IPS-NIHi11 (cell line): ENCODE measurements at regions not wholly inside any gene's neighbourhood (a gene's known extent, or its start where the extent isn't known, plus 50 kb on each side); places are given as distances from the start of the nearest gene placed in this dataset.

Experiments
- DNase-seq: peaks from one replicate; pipeline ENCODE4 v3.0.0; 2012; ENCODE audit warnings: mixed read lengths, low spot score

- DNase-seq, result no peak
Observed at GRCh38 chr10:129021594-129022304, 445.3 kb upstream of the MGMT start.

GRCh38 chr10:129023082-129023481 lies 444.0 kb upstream of the MGMT start:
- DNase-seq, result no peak

- DNase-seq, result no peak
Observed at GRCh38 chr10:129024046-129024445, 443.0 kb upstream of the MGMT start.

GRCh38 chr10:129025787-129026186 lies 441.3 kb upstream of the MGMT start:
- DNase-seq, result no peak

- DNase-seq, result no peak
Observed at GRCh38 chr10:129027906-129028305, 439.1 kb upstream of the MGMT start.

- DNase-seq, result no peak
Observed at GRCh38 chr10:129028451-129028850, 438.6 kb upstream of the MGMT start.

- DNase-seq, result no peak
Observed at GRCh38 chr10:129029051-129029450, 438.0 kb upstream of the MGMT start.

GRCh38 chr10:129029851-129030602 lies 437.0 kb upstream of the MGMT start:
- DNase-seq, result no peak

- DNase-seq, result no peak
Observed at GRCh38 chr10:129030603-129030895, 436.5 kb upstream of the MGMT start.

- peak; percentile 85 for DNase-seq
Observed at GRCh38 chr10:129030996-129031843, 435.8 kb upstream of the MGMT start.

- no peak for DNase-seq
Observed at GRCh38 chr10:129031844-129032150, 435.2 kb upstream of the MGMT start.

GRCh38 chr10:129032372-129033313 lies 434.4 kb upstream of the MGMT start:
- no peak for DNase-seq

- no peak for DNase-seq
Observed at GRCh38 chr10:129033340-129033739, 433.7 kb upstream of the MGMT start.

GRCh38 chr10:129033790-129034272 lies 433.2 kb upstream of the MGMT start:
- DNase-seq, result no peak

- DNase-seq, result no peak
Observed at GRCh38 chr10:129035052-129035827, 431.8 kb upstream of the MGMT start.

GRCh38 chr10:129038522-129038921 lies 428.5 kb upstream of the MGMT start:
- DNase-seq, result no peak

GRCh38 chr10:129039406-129040370 lies 427.4 kb upstream of the MGMT start:
- no peak for DNase-seq

- no peak for DNase-seq
Observed at GRCh38 chr10:129040377-129040776, 426.7 kb upstream of the MGMT start.

GRCh38 chr10:129041916-129042315 lies 425.1 kb upstream of the MGMT start:
- DNase-seq, result no peak
